ENCODE measurements at regions not wholly inside any gene's neighbourhood (a gene's known extent, or its start where the extent isn't known, plus 50 kb on each side); places are given as distances from the start of the nearest gene placed in this dataset.
"Not testable (repeated sequence)": the region's sequence is repeated elsewhere in the genome, so short reads cannot be mapped to it uniquely, and the experiment has no call there.

- Histone ChIP-seq H3K36me3 (no peaks in the 10 kb centered on the region), H3K9me3 (no peaks in the 10 kb centered on the region), H3K4me3 (ENCODE audit: low read depth, low read length) (no peak overlapping the region), H3K4me1 (no peaks in the 10 kb centered on the region), H3K27me3 (0 out of 2 replicates have a peak, but pooled peaks cover 4% of the 10 kb centered on the region)
- no peak for TF ChIP-seq CTCF (IDR thresholded peaks at IDR 0.05; ENCODE audit: low read depth, low read length)
- no peak for DNase-seq
These were observed 69.3 kb upstream of the SMAD3 start for GRCh38 chr15:66996094-66996493.

DNA sequence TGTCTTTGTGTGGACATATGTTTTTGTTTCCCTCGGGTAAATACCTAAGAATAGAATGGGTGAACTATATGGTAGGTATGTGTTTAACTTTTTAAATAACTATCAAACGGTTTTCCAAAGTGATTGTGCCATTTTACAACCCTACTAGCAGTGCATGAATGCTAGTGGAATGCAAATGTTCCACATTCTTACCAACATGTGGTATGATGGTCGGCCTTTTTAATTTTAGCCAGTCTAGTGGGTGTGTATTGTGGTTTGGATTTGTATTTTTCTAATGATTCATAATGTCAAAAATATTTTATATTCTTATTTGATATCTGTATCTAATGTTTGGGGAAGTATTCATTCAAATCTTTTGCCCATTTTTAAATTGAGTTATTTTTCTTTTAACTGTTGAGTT is 68.2 kb upstream of the SMAD3 start:
- H3K4me1 ChIP-seq, result no peaks in the 10 kb centered on the region
- no peaks in the 10 kb centered on the region for H3K36me3 ChIP-seq
- H3K4me3 ChIP-seq (ENCODE audit: low read depth, low read length), result no peak overlapping the region
- H3K27me3 ChIP-seq, result 0 out of 2 replicates have a peak, but pooled peaks cover 4% of the 10 kb centered on the region
- H3K9me3 ChIP-seq, result no peaks in the 10 kb centered on the region
- no peak for DNase-seq
- TF ChIP-seq CTCF (IDR thresholded peaks at IDR 0.05; ENCODE audit: low read depth, low read length), result no peak

- not testable (repeated sequence) for DNase-seq; H3K4me1 ChIP-seq; H3K36me3 ChIP-seq; H3K9me3 ChIP-seq; H3K4me3 ChIP-seq (ENCODE audit: low read depth, low read length); H3K27me3 ChIP-seq
These were observed 67.2 kb upstream of the SMAD3 start for GRCh38 chr15:66998234-66998633.

DNA sequence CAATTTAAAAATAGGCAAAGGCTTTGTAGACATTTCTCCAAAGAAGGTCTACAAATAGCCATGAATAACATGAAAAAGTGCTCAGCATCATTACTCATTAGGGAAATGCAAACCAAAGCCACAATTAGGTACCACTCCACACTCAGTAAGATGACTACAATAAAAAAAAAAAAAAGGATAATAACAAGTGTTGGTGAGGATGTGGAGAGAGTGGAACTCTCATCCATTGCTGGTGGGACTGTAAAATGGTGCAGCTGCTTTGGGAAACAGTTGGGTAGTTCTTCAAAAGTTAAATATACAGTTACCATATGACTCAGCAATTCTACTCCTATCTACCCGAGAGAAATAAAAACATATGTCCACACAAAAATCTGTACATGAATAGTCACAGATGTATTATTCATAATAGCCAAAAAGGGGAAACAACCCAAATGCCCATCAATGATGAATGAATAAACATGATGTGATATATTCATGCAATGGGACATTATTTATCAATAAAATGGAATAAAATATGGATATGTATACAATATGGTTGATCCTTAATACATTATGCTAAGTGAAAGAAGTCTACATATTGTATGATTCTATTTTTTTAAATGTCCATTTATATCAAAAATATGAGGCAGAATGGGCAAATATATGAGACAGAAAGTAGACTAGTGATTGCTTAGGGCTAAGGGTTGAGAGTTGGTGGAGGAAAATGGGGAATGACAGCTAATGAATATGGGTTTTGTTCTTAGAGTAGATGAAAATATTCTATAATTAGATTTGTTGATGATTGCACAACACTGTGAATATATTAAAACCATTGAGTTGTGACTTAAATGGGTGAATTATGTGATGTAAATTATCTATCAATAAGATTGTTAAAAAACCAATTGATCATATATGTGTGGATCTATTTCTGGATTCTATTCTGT is 66.1 kb upstream of the SMAD3 start:
- no peak overlapping the region for H3K4me3 ChIP-seq (ENCODE audit: low read depth, low read length)
- H3K27me3 ChIP-seq, result 0 out of 2 replicates have a peak, but pooled peaks cover 4% of the 10 kb centered on the region
- no peak for DNase-seq
- H3K36me3 ChIP-seq, result no peaks in the 10 kb centered on the region
- H3K9me3 ChIP-seq, result no peaks in the 10 kb centered on the region; the same call in 1 of the 2 replicates
- TF ChIP-seq CTCF (IDR thresholded peaks at IDR 0.05; ENCODE audit: low read depth, low read length), result no peak
- no peaks in the 10 kb centered on the region for H3K4me1 ChIP-seq

- 0 out of 2 replicates have a peak, but pooled peaks cover 3% of the 10 kb centered on the region for H3K27me3 ChIP-seq
- DNase-seq, result no peak
- no peak for TF ChIP-seq CTCF (IDR thresholded peaks at IDR 0.05; ENCODE audit: low read depth, low read length)
- no peaks in the 10 kb centered on the region; the same call in 1 of the 2 replicates for H3K9me3 ChIP-seq
- H3K36me3 ChIP-seq, result no peaks in the 10 kb centered on the region
- H3K4me1 ChIP-seq, result no peaks in the 10 kb centered on the region
- H3K4me3 ChIP-seq (ENCODE audit: low read depth, low read length), result no peak overlapping the region
These were observed 64.5 kb upstream of the SMAD3 start for GRCh38 chr15:67000896-67001295.

GRCh38 chr15:67002368-67002767 is 63.0 kb upstream of the SMAD3 start:
- H3K27me3 ChIP-seq, result no peaks in the 10 kb centered on the region
- no peak for TF ChIP-seq CTCF (IDR thresholded peaks at IDR 0.05; ENCODE audit: low read depth, low read length)
- no peak for DNase-seq
- H3K4me3 ChIP-seq (ENCODE audit: low read depth, low read length), result no peak overlapping the region
- no peaks in the 10 kb centered on the region for H3K4me1 ChIP-seq
- H3K9me3 ChIP-seq, result no peaks in the 10 kb centered on the region; the same call in 1 of the 2 replicates
- no peaks in the 10 kb centered on the region for H3K36me3 ChIP-seq

Data from BE2C (cell line).